ENCODE measurements at regions not wholly inside any gene's neighbourhood (a gene's known extent, or its start where the extent isn't known, plus 50 kb on each side); places are given as distances from the start of the nearest gene placed in this dataset.

GRCh38 chr1:201721082-201722049, 107.6 kb upstream of the IPO9 start:
- Histone ChIP-seq H3K9me3 (no peaks in the 10 kb centered on the region), H3K36me3 (peaks cover 0 to 39% (median 12%) of the 10 kb centered on the region in 9 donors), H3K27me3 (no peaks in the 10 kb centered on the region), H3K27ac (peak overlapping the region; percentile 36 to 90 (median 82)), H3K4me3 (no peak overlapping the region), H3K4me1 (peaks cover 25 to 98% (median 89%) of the 10 kb centered on the region in 9 donors)
- DNase-seq, result no peak
- 58 to 61% methylated on average over 13 of the region's 13 CpGs for WGBS, 2 donors
- TF ChIP-seq CTCF (IDR thresholded peaks at IDR 0.05), result no peak
- intact Hi-C loops (cut with DNase I), result no loop called here
- ATAC-seq, result no peak

GRCh38 chr1:201724039-201724765, 104.8 kb upstream of the IPO9 start:
- ATAC-seq (peak; percentile 46 to 86 (median 76)), DNase-seq (peak; percentile 46 to 76)

GRCh38 chr1:201724766-201725118, 104.2 kb upstream of the IPO9 start:
- Histone ChIP-seq H3K27ac (peak overlapping the region; percentile 57 to 90 (median 80)), H3K4me3 (no peak overlapping the region), H3K36me3 (peaks cover 0 to 11% (median 0%) of the 10 kb centered on the region in 9 donors), H3K4me1 (peaks cover 29 to 98% (median 75%) of the 10 kb centered on the region in 9 donors), H3K27me3 (no peaks in the 10 kb centered on the region), H3K9me3 (no peaks in the 10 kb centered on the region)
- ATAC-seq, result peak; percentile 3 to 23 (median 6)
- no peak for TF ChIP-seq CTCF (IDR thresholded peaks at IDR 0.05)
- DNase-seq, result no peak
- intact Hi-C loops (cut with DNase I), result no loop called here
- WGBS, 2 donors, result 18 to 22% methylated on average over 5 of the region's 5 CpGs

More at GRCh38 chr1:201724039-201724765, 104.8 kb upstream of the IPO9 start:
- H3K27me3 ChIP-seq, result no peaks in the 10 kb centered on the region
- intact Hi-C loops (cut with DNase I), result no loop called here
- peaks cover 33 to 98% (median 78%) of the 10 kb centered on the region in 9 donors for H3K4me1 ChIP-seq
- 23 to 30% methylated on average over 9 of the region's 9 CpGs for WGBS, 2 donors
- no peak overlapping the region for H3K4me3 ChIP-seq
- H3K9me3 ChIP-seq, result no peaks in the 10 kb centered on the region
- peaks cover 0 to 11% (median 0%) of the 10 kb centered on the region in 9 donors for H3K36me3 ChIP-seq
- peak in 1 of 9 donors; percentile 9 for TF ChIP-seq CTCF (IDR thresholded peaks at IDR 0.05)
- peak overlapping the region; percentile 57 to 90 (median 80) for H3K27ac ChIP-seq

GRCh38 chr1:201726700-201727099, 102.3 kb upstream of the IPO9 start:
- 39 to 60% methylated on average over 2 of the region's 2 CpGs for WGBS, 2 donors
- TF ChIP-seq CTCF (IDR thresholded peaks at IDR 0.05), result no peak
- Histone ChIP-seq H3K4me1 (peaks cover 31 to 98% (median 74%) of the 10 kb centered on the region in 9 donors), H3K36me3 (peaks cover 0 to 11% (median 0%) of the 10 kb centered on the region in 9 donors), H3K27me3 (no peaks in the 10 kb centered on the region), H3K4me3 (no peak overlapping the region), H3K9me3 (no peaks in the 10 kb centered on the region), H3K27ac (peak overlapping the region; percentile 10 to 90 (median 67))
- ATAC-seq, result no peak
- DNase-seq, result no peak
- intact Hi-C loops (cut with DNase I), result no loop called here

Data from heart right ventricle (tissue), 16 donors.